AG09309 (cell line): ENCODE measurements at regions not wholly inside any gene's neighbourhood (a gene's known extent, or its start where the extent isn't known, plus 50 kb on each side); places are given as distances from the start of the nearest gene placed in this dataset.

Experiments
- DNase-seq: peaks from one replicate; pipeline ENCODE4 v3.0.0-alpha.2; 2010; ENCODE audit warnings: low read depth
- H3K4me3 ChIP-seq: 2 replicates; pipeline ENCODE4 v1.5.1; 2011; ENCODE audit warnings: mild to moderate bottlenecking, low read depth, low read length, moderate library complexity; ENCODE audit not compliant: control insufficient read depth
- TF ChIP-seq, protein P1 (sequence below): IDR thresholded peaks from 2 replicates; pipeline ENCODE4 v1.5.1; 2011; ENCODE audit warnings: mild to moderate bottlenecking, low read depth, low read length, inconsistent platforms; ENCODE audit not compliant: insufficient read depth, control insufficient read depth; ENCODE audit errors: missing control alignments

DNA sequence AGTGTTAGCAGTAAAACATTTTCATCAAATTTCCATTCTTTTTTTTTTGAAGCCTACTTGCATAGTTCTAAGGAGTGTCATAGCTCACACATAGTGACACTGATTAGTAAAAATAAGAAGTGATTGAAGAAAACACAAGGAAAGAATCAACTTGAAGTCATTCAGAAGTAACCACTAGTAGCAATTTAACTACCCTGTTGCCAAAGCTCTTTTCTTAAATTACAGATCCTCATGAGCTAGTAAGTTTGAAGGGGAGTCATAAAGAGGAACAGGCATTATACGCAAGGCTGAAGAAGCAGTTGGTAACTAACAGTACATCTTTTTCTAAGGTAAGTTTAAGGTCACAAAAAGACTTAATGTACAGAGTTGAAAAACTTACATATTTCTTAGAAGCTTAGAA is 332.2 kb downstream of the CHRM3 start:
- DNase-seq: no peak
- TF ChIP-seq, protein P1, sequence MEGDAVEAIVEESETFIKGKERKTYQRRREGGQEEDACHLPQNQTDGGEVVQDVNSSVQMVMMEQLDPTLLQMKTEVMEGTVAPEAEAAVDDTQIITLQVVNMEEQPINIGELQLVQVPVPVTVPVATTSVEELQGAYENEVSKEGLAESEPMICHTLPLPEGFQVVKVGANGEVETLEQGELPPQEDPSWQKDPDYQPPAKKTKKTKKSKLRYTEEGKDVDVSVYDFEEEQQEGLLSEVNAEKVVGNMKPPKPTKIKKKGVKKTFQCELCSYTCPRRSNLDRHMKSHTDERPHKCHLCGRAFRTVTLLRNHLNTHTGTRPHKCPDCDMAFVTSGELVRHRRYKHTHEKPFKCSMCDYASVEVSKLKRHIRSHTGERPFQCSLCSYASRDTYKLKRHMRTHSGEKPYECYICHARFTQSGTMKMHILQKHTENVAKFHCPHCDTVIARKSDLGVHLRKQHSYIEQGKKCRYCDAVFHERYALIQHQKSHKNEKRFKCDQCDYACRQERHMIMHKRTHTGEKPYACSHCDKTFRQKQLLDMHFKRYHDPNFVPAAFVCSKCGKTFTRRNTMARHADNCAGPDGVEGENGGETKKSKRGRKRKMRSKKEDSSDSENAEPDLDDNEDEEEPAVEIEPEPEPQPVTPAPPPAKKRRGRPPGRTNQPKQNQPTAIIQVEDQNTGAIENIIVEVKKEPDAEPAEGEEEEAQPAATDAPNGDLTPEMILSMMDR: no peak

DNA sequence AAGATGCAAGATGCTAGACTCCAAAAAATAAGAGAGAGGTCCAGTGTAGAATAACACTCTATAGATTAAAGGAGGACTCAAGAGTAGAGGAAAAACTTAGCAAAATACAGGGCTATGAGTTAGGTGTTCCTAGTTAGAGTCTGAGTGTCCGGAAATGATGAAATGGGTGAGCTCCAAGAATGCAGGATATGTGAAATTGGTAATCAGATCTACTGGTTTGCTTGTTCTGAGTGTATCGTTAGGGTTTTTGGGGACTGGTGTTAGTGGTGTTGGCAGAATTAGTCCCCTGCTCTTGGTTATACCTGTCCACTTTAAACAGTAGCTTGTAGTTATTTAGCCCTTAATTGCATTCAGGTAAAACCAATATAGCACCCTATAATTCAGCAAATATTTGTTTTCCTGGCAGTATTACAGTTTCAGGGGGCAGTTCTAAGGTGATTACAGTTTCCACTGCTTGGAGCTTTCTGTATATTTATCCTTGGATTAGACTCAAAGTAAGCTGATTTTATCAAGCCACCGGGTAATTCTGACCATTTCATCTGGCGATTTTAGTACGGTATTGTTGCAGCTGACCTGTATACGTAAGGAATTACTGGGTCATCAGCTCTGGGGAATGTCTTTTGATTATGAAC is 332.7 kb downstream of the CHRM3 start:
- DNase-seq: no peak
- TF ChIP-seq, protein P1: no peak
- no peak overlapping the region for H3K4me3 ChIP-seq

More for the DNA sequence above, 332.2 kb downstream of the CHRM3 start:
- no peak overlapping the region for H3K4me3 ChIP-seq

DNA sequence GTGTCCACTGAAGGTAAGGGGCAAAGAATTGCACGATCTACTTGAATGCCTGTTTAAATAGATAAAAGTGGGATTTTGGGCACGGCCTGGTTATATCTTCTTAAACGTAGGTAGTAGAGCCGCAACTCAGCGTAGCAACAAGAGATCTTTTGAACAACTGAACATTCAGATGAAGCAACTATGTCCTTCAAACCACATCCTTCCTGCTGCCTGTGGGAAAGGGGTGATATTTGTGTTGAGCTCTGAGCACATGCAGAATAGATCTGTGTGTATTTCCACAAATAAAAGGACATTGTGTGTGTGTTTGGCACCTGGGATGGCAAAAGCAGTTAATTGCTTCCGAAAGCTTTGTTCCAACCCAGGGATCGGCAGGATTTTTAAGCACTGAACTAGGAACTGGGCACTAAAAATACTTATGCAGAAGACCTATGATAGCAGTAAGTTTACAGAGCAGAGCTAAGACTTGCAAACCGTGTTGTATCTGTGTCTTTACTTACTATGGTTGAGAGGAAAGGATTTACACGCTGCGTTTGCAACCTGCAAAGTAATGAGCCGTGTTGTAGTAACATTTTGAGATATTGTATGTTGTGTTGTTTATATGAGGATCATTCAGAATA is 333.4 kb downstream of the CHRM3 start:
- TF ChIP-seq, protein P1: no peak
- H3K4me3 ChIP-seq: no peak overlapping the region
- no peak for DNase-seq

DNA sequence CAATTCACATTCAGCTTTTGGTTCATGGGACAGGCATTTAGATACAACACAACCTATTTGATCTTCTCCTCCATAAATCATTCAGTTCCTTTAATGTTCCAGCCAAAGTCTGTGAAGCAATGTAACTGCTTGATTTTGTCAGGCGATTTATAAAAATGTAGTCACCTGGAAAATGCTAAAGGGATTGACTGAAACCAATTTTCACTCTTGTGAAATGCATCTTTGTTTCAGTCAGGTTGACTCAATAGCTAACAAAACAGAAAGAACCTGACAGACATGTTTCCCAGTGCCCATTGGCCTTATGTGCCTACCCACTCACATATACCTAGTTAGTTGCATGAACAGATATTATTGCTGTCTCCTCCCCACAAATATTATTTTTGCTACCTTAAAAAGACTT is 335.7 kb downstream of the CHRM3 start:
- TF ChIP-seq, protein P1: no peak
- DNase-seq: no peak
- no peak overlapping the region for H3K4me3 ChIP-seq

DNA sequence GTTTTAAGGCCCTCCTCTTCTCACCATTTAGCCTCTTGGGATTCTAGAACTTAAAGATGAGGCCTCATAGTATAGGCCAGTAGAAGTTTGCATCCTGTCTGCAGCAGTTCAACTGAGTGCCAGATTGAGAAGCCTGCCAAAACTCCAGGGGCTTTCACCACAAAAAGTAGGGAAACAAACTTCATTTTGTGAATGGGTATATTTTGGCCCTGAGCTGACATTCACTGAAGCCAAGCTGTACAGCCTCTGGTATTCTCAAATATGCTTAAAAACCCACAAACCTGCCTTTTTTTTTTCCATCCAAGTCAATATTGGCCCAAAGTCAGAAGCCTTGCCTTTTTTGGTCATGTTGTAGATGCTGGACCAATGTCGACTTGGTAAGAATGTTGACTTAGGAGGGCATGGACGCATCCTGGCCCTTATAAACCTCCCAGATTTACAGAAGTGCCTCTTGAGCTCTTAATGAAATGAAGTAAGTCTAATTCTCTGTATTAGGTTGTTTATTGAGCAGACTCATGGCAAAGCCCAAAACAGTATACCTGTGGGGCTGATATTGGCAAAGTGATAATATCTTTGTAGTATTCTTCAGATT is 337.5 kb downstream of the CHRM3 start:
- TF ChIP-seq, protein P1: no peak
- no peak for DNase-seq
- no peak overlapping the region for H3K4me3 ChIP-seq

DNA sequence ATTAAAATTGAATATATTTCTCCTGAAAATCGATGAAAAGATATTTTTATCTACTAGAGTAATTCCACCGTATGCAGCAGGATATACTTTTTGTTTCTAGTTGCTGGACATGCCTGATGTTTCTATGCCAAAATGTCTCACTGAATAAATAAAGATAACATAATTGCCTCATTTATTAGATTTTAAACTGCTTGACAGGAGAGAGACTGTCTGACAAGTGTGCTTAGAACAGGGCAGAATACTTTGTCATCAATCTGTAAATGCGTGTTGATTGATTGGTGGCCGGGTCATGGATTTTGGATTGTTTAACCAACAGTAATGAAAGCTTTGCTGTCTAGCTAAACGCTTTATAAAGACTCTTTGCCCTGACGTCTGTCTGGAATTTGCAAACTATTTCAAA is 339.0 kb downstream of the CHRM3 start:
- DNase-seq: no peak
- no peak overlapping the region for H3K4me3 ChIP-seq
- TF ChIP-seq, protein P1: no peak
